PC-9 (cell line): ENCODE measurements at regions not wholly inside any gene's neighbourhood (a gene's known extent, or its start where the extent isn't known, plus 50 kb on each side); places are given as distances from the start of the nearest gene placed in this dataset.

Experiments
- EZH2 ChIP-seq: fragments of 200-600 bp; sonication (generic); IDR thresholded peaks from 2 replicates; pipeline ENCODE4 v1.8.0; 2017; ENCODE audit warnings: antibody characterized with exemption, low read depth
- TF ChIP-seq, protein P1 (sequence below): fragments of 200-600 bp; sonication (generic); conservative IDR thresholded peaks from 2 replicates; pipeline ENCODE4 v1.6.1; 2017; ENCODE audit warnings: mixed run types, antibody characterized with exemption, mild to moderate bottlenecking, moderate library complexity

DNA sequence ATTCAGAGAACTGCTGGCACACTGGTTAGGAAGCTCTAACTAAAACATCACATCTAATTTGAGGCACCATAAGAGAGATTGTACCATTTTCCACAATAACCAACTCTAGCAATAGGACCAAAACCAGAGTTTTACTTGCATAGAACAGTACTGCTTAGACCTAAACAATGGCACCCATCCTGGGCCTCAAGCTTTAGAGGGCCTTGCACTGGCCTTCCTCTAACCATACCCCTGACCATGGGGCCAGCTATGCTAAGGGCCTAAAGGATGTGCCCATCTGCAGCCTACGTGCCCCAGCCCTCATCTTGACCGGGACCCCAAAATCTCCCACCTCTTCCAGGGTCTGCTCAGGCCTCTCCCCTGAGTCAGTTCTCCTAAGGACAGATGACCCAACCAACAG is 74.4 kb upstream of the ARHGAP32 start:
- TF ChIP-seq, protein P1, sequence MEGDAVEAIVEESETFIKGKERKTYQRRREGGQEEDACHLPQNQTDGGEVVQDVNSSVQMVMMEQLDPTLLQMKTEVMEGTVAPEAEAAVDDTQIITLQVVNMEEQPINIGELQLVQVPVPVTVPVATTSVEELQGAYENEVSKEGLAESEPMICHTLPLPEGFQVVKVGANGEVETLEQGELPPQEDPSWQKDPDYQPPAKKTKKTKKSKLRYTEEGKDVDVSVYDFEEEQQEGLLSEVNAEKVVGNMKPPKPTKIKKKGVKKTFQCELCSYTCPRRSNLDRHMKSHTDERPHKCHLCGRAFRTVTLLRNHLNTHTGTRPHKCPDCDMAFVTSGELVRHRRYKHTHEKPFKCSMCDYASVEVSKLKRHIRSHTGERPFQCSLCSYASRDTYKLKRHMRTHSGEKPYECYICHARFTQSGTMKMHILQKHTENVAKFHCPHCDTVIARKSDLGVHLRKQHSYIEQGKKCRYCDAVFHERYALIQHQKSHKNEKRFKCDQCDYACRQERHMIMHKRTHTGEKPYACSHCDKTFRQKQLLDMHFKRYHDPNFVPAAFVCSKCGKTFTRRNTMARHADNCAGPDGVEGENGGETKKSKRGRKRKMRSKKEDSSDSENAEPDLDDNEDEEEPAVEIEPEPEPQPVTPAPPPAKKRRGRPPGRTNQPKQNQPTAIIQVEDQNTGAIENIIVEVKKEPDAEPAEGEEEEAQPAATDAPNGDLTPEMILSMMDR = no peak
- TF ChIP-seq EZH2 = no peak
